Fibroblast of lung (primary cell): ENCODE measurements at regions not wholly inside any gene's neighbourhood (a gene's known extent, or its start where the extent isn't known, plus 50 kb on each side); places are given as distances from the start of the nearest gene placed in this dataset.

Source experiments
- CTCF ChIP-seq, 2 donors: IDR thresholded peaks in 1 of 2; conservative IDR thresholded peaks in 1 of 2; 1 replicate in 1 of 2; 2 replicates in 1 of 2; pipeline ENCODE4 v1.5.1; 2011 to 2012; ENCODE audit warnings: low read length in 2 of 2, control low read depth in 1 of 2, inconsistent platforms in 1 of 2, low read depth in 1 of 2, mild to moderate bottlenecking in 1 of 2
- EZH2 ChIP-seq: IDR thresholded peaks from 2 replicates; pipeline ENCODE4 v1.5.1; 2012; ENCODE audit warnings: low read length, control low read depth, mild to moderate bottlenecking; ENCODE audit errors: missing control alignments

- TF ChIP-seq CTCF (conservative IDR thresholded peaks at IDR 0.05 in 1 of 2, IDR thresholded peaks at IDR 0.05 in 1 of 2; ENCODE audit: low read depth in 1 of 2, low read length in 2 of 2) = no peak
- no peak for TF ChIP-seq EZH2
Measured at GRCh38 chr16:80198311-80199299, 342.2 kb upstream of the DYNLRB2 start.
